Liver (tissue), 8 donors: ENCODE measurements at regions not wholly inside any gene's neighbourhood (a gene's known extent, or its start where the extent isn't known, plus 50 kb on each side); places are given as distances from the start of the nearest gene placed in this dataset.
A peak's percentile ranks its signal among the peaks of the same experiment; 100 is the strongest.

Source experiments
- DNase-seq: peaks from one replicate; pipeline ENCODE4 v3.0.0-alpha.2; 2017; ENCODE audit warnings: low spot score
- H3K27ac ChIP-seq, 2 donors: one replicate each; pipeline ENCODE4 v1.7.0; 2013; ENCODE audit warnings: inconsistent platforms in 2 of 2, low read length in 2 of 2, control low read depth in 1 of 2, low read depth in 1 of 2, mild to moderate bottlenecking in 1 of 2
- H3K27me3 ChIP-seq, 4 donors: one replicate each; pipeline versions ENCODE4 v1.6.1 to v1.7.0; 2013; ENCODE audit warnings: low read length in 3 of 4, inconsistent platforms in 1 of 4, mild to moderate bottlenecking in 1 of 4, moderate library complexity in 1 of 4; ENCODE audit not compliant: control insufficient read depth in 4 of 4, insufficient read depth in 4 of 4
- H3K36me3 ChIP-seq, 4 donors: one replicate each; pipeline versions ENCODE4 v1.6.1 to v1.7.0; 2013; ENCODE audit warnings: low read length in 3 of 4, mild to moderate bottlenecking in 3 of 4, low read depth in 1 of 4, moderate library complexity in 1 of 4; ENCODE audit not compliant: control insufficient read depth in 4 of 4, insufficient read depth in 3 of 4
- H3K4me1 ChIP-seq, 4 donors: one replicate each; pipeline versions ENCODE4 v1.6.1 to v1.7.0; 2013; ENCODE audit warnings: low read length in 3 of 4, mild to moderate bottlenecking in 3 of 4, moderate library complexity in 1 of 4; ENCODE audit not compliant: control insufficient read depth in 4 of 4, insufficient read depth in 4 of 4
- H3K4me3 ChIP-seq, 3 donors: one replicate each; pipeline versions ENCODE4 v1.6.1 to v1.7.0; 2013; ENCODE audit warnings: low read length in 3 of 3, control low read depth in 1 of 3, low read depth in 1 of 3, mild to moderate bottlenecking in 1 of 3
- H3K9ac ChIP-seq, 2 donors: one replicate each; pipeline ENCODE4 v1.7.0; 2013; ENCODE audit warnings: low read length in 2 of 2, mild to moderate bottlenecking in 2 of 2, moderate library complexity in 2 of 2, control low read depth in 1 of 2, low read depth in 1 of 2
- H3K9me3 ChIP-seq, 4 donors: one replicate each; pipeline versions ENCODE4 v1.6.1 to v1.7.0; 2013; ENCODE audit warnings: low read length in 3 of 4; ENCODE audit not compliant: control insufficient read depth in 4 of 4
- FOXA1 ChIP-seq: IDR thresholded peaks from 2 replicates; pipeline ENCODE4 v1.6.1; 2016; ENCODE audit warnings: antibody characterized with exemption
- FOXA2 ChIP-seq: IDR thresholded peaks from 2 replicates; pipeline ENCODE4 v1.6.1; 2016; ENCODE audit warnings: antibody characterized with exemption
- GABPA ChIP-seq, 2 donors: IDR thresholded peaks in 1 of 2; conservative IDR thresholded peaks in 1 of 2; 2 replicates each; pipeline ENCODE4 v1.6.1; 2016; ENCODE audit warnings: antibody characterized with exemption in 2 of 2, mild to moderate bottlenecking in 1 of 2, moderate library complexity in 1 of 2
- HNF4A ChIP-seq, 2 donors: conservative IDR thresholded peaks; 2 replicates each; pipeline ENCODE4 v1.6.1; 2016; ENCODE audit warnings: antibody characterized with exemption in 2 of 2, mild to moderate bottlenecking in 2 of 2
- HNF4G ChIP-seq: IDR thresholded peaks from 2 replicates; pipeline ENCODE4 v1.6.1; 2016; ENCODE audit warnings: antibody characterized with exemption
- RXRA ChIP-seq, 2 donors: IDR thresholded peaks; 2 replicates each; pipeline ENCODE4 v1.6.1; 2017 to 2018; ENCODE audit warnings: antibody characterized with exemption in 2 of 2, mild to moderate bottlenecking in 1 of 2
- SP1 ChIP-seq: IDR thresholded peaks from 2 replicates; pipeline ENCODE4 v1.6.1; 2018; ENCODE audit warnings: antibody characterized with exemption, mild to moderate bottlenecking
- TAF1 ChIP-seq: conservative IDR thresholded peaks from 2 replicates; pipeline ENCODE4 v1.6.1; 2016; ENCODE audit warnings: antibody characterized with exemption, mild to moderate bottlenecking
- YY1 ChIP-seq: IDR thresholded peaks from 2 replicates; pipeline ENCODE4 v1.6.1; 2016; ENCODE audit warnings: antibody characterized with exemption, mild to moderate bottlenecking
- WGBS: extraction: QIAGEN DNeasy Blood & Tissue Kit; methylation state at CpG from one replicate; pipeline ENCODE4 v1.1.7; 2013; 5-methylcytosine and 5-hydroxymethylcytosine counted together
- TF ChIP-seq, protein P1 (sequence below): fragments of 150-350 bp; IDR thresholded peaks from 2 replicates; pipeline ENCODE4 v1.5.1; 2017; ENCODE audit warnings: improper control_type of control experiment, low read depth, low read length; ENCODE audit not compliant: missing input control
- TF ChIP-seq, protein P2 (sequence below): IDR thresholded peaks from 2 replicates; pipeline ENCODE4 v1.6.1; 2016; ENCODE audit warnings: antibody characterized with exemption, mild to moderate bottlenecking
- TF ChIP-seq, protein P3 (sequence below): IDR thresholded peaks from 2 replicates; pipeline ENCODE4 v1.6.1; 2016; ENCODE audit warnings: antibody characterized with exemption
- TF ChIP-seq, protein P4 (sequence below): IDR thresholded peaks from 2 replicates; pipeline ENCODE4 v1.6.1; 2016; ENCODE audit warnings: antibody characterized with exemption
- donor health status: healthy.
- donor health status: healthy.
- donor health status: healthy.
- donor health status: healthy.
- donor health status: healthy.

DNA sequence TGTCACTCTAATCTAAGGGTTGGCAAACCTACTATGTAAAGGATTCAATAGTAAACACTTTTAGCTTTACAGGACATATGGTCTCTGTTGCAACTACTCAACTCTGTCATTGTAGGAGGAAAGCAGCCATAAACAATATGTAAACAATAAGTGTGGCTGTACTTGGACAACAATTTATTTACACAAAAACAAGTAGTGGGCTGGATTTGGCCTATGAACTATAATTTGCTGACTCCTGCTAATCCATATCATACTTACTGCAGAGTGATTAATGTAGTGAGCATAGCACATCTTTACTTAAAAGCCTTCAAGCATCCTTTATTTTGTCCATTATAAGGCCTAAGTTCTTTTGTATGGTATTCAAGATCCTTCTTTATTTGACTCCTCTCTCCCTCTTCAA lies 441.9 kb downstream of the ZIC1 start (continued):
- TF ChIP-seq, protein P1, sequence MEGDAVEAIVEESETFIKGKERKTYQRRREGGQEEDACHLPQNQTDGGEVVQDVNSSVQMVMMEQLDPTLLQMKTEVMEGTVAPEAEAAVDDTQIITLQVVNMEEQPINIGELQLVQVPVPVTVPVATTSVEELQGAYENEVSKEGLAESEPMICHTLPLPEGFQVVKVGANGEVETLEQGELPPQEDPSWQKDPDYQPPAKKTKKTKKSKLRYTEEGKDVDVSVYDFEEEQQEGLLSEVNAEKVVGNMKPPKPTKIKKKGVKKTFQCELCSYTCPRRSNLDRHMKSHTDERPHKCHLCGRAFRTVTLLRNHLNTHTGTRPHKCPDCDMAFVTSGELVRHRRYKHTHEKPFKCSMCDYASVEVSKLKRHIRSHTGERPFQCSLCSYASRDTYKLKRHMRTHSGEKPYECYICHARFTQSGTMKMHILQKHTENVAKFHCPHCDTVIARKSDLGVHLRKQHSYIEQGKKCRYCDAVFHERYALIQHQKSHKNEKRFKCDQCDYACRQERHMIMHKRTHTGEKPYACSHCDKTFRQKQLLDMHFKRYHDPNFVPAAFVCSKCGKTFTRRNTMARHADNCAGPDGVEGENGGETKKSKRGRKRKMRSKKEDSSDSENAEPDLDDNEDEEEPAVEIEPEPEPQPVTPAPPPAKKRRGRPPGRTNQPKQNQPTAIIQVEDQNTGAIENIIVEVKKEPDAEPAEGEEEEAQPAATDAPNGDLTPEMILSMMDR, result no peak
- no peak for TF ChIP-seq FOXA2

DNA sequence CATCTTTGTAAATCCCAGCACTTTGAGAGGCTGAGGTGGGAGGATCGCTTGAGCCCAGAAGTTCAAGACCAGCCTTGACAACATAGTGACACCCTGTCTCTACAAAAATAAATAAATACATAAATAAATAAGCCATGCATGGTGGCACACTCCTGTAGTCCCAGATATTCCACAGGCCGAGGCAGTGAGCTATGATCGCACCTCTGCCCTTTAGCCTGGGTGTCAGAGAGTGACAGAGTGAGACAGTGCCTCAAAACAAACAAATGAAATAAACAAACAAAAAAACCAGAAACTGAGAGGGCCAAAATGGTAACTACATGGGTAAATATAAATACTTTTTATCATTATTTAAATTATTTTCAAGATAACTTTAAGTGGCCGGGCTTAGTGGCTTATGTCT lies 445.4 kb downstream of the ZIC1 start:
- no peak overlapping the region for H3K9ac ChIP-seq
- H3K4me3 ChIP-seq, result no peak overlapping the region
- no peak for DNase-seq
- no peak overlapping the region for H3K27ac ChIP-seq
- WGBS, result 57% methylated on average over 4 of the region's 4 CpGs
- H3K4me1 ChIP-seq, result no peaks in the 10 kb centered on the region
- H3K9me3 ChIP-seq, result peaks cover 0 to 5% (median 0%) of the 10 kb centered on the region in 4 donors
- TF ChIP-seq YY1 (no peak), HNF4A (conservative IDR thresholded peaks at IDR 0.05) (peak in 1 of 2 donors; percentile 43)
- no peaks in the 10 kb centered on the region for H3K27me3 ChIP-seq
- H3K36me3 ChIP-seq, result no peaks in the 10 kb centered on the region

DNA sequence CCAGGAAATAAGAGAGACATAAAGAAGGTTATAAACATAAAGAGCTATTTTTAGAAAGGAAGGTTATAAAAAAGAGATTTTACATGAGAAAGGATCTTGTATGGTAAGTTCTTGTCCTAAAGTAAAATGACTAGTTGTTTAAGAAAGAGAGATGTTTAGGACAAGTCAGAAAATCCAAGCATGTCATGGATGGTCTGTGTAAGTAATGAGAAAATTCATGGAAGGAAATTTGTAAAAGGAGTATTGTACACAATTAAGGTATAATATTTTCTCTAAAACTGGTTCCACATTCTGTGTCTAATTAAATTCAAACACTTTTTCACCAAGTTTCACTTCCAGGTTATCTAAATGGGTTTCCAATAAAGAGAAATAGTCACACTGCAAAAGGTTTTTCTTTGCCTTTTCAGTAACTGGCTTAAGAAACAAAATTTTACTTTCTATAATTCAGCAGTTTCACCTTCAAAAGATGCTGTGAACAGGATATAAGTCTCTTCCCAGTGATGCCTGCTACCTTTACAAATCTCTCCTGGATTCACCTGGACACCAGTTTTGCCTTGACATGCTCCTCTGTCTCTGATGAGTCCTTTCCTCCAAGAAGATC lies 455.7 kb downstream of the ZIC1 start:
- TF ChIP-seq FOXA1 (no peak), RXRA (IDR thresholded peaks at IDR 0.05) (no peak), YY1 (no peak), HNF4G (no peak), GABPA (IDR thresholded peaks at IDR 0.05 in 1 of 2, conservative IDR thresholded peaks at IDR 0.05 in 1 of 2) (no peak), HNF4A (conservative IDR thresholded peaks at IDR 0.05) (no peak), SP1 (no peak), TAF1 (no peak)
- TF ChIP-seq, protein P2, sequence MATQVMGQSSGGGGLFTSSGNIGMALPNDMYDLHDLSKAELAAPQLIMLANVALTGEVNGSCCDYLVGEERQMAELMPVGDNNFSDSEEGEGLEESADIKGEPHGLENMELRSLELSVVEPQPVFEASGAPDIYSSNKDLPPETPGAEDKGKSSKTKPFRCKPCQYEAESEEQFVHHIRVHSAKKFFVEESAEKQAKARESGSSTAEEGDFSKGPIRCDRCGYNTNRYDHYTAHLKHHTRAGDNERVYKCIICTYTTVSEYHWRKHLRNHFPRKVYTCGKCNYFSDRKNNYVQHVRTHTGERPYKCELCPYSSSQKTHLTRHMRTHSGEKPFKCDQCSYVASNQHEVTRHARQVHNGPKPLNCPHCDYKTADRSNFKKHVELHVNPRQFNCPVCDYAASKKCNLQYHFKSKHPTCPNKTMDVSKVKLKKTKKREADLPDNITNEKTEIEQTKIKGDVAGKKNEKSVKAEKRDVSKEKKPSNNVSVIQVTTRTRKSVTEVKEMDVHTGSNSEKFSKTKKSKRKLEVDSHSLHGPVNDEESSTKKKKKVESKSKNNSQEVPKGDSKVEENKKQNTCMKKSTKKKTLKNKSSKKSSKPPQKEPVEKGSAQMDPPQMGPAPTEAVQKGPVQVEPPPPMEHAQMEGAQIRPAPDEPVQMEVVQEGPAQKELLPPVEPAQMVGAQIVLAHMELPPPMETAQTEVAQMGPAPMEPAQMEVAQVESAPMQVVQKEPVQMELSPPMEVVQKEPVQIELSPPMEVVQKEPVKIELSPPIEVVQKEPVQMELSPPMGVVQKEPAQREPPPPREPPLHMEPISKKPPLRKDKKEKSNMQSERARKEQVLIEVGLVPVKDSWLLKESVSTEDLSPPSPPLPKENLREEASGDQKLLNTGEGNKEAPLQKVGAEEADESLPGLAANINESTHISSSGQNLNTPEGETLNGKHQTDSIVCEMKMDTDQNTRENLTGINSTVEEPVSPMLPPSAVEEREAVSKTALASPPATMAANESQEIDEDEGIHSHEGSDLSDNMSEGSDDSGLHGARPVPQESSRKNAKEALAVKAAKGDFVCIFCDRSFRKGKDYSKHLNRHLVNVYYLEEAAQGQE, result no peak
- TF ChIP-seq, protein P3, sequence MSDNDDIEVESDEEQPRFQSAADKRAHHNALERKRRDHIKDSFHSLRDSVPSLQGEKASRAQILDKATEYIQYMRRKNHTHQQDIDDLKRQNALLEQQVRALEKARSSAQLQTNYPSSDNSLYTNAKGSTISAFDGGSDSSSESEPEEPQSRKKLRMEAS, result no peak
- TF ChIP-seq, protein P4, sequence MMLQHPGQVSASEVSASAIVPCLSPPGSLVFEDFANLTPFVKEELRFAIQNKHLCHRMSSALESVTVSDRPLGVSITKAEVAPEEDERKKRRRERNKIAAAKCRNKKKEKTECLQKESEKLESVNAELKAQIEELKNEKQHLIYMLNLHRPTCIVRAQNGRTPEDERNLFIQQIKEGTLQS, result no peak
- Histone ChIP-seq H3K4me1 (no peaks in the 10 kb centered on the region), H3K27ac (no peak overlapping the region), H3K9ac (no peak overlapping the region), H3K9me3 (peaks cover 0 to 2% (median 0%) of the 10 kb centered on the region in 4 donors), H3K4me3 (no peak overlapping the region), H3K36me3 (no peaks in the 10 kb centered on the region), H3K27me3 (no peaks in the 10 kb centered on the region)
- no peak for DNase-seq
